GM23338 (cell line): ENCODE measurements at regions not wholly inside any gene's neighbourhood (a gene's known extent, or its start where the extent isn't known, plus 50 kb on each side); places are given as distances from the start of the nearest gene placed in this dataset.
"Not testable (repeated sequence)": the region's sequence is repeated elsewhere in the genome, so short reads cannot be mapped to it uniquely, and the experiment has no call there.

Source experiments
- CREB1 ChIP-seq: fragments of 250-450 bp; sonication (Bioruptor Pico); IDR thresholded peaks from 2 replicates; pipeline ENCODE4 v1.5.0; 2020; ENCODE audit warnings: low read depth, mild to moderate bottlenecking, moderate library complexity
- EZH2 ChIP-seq: fragments of 200-600 bp; sonication (generic); IDR thresholded peaks from one replicate; pipeline ENCODE4 v1.8.0; 2017; ENCODE audit warnings: antibody characterized with exemption, mild to moderate bottlenecking, low read depth; ENCODE audit not compliant: unreplicated experiment
- EZH2phosphoT487 ChIP-seq: fragments of 200-600 bp; sonication (generic); IDR thresholded peaks from one replicate; pipeline ENCODE4 v1.8.1; 2018; ENCODE audit warnings: antibody characterized with exemption; ENCODE audit not compliant: unreplicated experiment
- POLR2AphosphoS5 ChIP-seq: IDR thresholded peaks from 2 replicates; pipeline ENCODE4 v1.6.1; 2016; ENCODE audit warnings: antibody characterized with exemption, low read depth
- ZNF114 ChIP-seq: fragments of 250-450 bp; sonication (Bioruptor Pico); IDR thresholded peaks from 2 replicates; pipeline ENCODE4 v1.5.0; 2020; ENCODE audit warnings: mild to moderate bottlenecking, moderate library complexity
- ZNF331 ChIP-seq: fragments of 250-450 bp; sonication (Bioruptor Pico); IDR thresholded peaks from 2 replicates; pipeline ENCODE4 v1.5.0; 2020; ENCODE audit warnings: low read depth, mild to moderate bottlenecking, moderate library complexity
- TF ChIP-seq, protein P1 (sequence below), 2 experiments: fragments of 200-600 bp in 1 of 2; sonication (generic) in 1 of 2; conservative IDR thresholded peaks; 2 replicates each; pipeline versions ENCODE4 v1.5.1 to v1.6.1; 2016 to 2017; ENCODE audit warnings: antibody characterized with exemption in 2 of 2, low read depth in 2 of 2, mild to moderate bottlenecking in 2 of 2, moderate library complexity in 1 of 2
- TF ChIP-seq, protein P2 (sequence below): IDR thresholded peaks from one replicate; pipeline ENCODE4 v1.6.1; 2018; ENCODE audit warnings: antibody characterized with exemption; ENCODE audit not compliant: unreplicated experiment

DNA sequence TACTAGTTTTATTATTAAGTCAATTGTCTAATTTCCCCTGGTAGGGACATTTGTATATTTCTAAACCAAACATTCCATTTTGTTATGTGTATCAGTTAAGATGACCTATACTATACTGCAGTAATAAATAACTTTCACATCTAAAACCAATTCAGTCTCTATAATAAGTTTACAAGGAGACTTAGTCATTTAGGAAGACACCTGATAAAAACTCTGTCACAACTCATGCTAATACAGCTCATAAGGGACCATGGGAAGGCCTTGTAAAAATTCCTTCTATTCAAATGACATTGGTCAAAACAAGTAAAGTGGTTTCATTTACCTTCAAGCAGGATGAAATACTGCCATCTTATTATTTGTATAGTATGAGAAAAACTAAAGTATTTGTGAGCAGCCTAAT, 597.9 kb downstream of the PRIM2 start:
- TF ChIP-seq ZNF331; EZH2; POLR2AphosphoS5; EZH2phosphoT487; CREB1 (CRISPR knock-in tag); ZNF114 (CRISPR knock-in tag): not testable (repeated sequence)
- TF ChIP-seq, protein P1, sequence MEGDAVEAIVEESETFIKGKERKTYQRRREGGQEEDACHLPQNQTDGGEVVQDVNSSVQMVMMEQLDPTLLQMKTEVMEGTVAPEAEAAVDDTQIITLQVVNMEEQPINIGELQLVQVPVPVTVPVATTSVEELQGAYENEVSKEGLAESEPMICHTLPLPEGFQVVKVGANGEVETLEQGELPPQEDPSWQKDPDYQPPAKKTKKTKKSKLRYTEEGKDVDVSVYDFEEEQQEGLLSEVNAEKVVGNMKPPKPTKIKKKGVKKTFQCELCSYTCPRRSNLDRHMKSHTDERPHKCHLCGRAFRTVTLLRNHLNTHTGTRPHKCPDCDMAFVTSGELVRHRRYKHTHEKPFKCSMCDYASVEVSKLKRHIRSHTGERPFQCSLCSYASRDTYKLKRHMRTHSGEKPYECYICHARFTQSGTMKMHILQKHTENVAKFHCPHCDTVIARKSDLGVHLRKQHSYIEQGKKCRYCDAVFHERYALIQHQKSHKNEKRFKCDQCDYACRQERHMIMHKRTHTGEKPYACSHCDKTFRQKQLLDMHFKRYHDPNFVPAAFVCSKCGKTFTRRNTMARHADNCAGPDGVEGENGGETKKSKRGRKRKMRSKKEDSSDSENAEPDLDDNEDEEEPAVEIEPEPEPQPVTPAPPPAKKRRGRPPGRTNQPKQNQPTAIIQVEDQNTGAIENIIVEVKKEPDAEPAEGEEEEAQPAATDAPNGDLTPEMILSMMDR (conservative IDR thresholded peaks at IDR 0.05; ENCODE audit: low read depth in 2 of 2): not testable (repeated sequence)
- TF ChIP-seq, protein P2, sequence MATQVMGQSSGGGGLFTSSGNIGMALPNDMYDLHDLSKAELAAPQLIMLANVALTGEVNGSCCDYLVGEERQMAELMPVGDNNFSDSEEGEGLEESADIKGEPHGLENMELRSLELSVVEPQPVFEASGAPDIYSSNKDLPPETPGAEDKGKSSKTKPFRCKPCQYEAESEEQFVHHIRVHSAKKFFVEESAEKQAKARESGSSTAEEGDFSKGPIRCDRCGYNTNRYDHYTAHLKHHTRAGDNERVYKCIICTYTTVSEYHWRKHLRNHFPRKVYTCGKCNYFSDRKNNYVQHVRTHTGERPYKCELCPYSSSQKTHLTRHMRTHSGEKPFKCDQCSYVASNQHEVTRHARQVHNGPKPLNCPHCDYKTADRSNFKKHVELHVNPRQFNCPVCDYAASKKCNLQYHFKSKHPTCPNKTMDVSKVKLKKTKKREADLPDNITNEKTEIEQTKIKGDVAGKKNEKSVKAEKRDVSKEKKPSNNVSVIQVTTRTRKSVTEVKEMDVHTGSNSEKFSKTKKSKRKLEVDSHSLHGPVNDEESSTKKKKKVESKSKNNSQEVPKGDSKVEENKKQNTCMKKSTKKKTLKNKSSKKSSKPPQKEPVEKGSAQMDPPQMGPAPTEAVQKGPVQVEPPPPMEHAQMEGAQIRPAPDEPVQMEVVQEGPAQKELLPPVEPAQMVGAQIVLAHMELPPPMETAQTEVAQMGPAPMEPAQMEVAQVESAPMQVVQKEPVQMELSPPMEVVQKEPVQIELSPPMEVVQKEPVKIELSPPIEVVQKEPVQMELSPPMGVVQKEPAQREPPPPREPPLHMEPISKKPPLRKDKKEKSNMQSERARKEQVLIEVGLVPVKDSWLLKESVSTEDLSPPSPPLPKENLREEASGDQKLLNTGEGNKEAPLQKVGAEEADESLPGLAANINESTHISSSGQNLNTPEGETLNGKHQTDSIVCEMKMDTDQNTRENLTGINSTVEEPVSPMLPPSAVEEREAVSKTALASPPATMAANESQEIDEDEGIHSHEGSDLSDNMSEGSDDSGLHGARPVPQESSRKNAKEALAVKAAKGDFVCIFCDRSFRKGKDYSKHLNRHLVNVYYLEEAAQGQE: not testable (repeated sequence)
